ENCODE measurements at regions not wholly inside any gene's neighbourhood (a gene's known extent, or its start where the extent isn't known, plus 50 kb on each side); places are given as distances from the start of the nearest gene placed in this dataset.

DNA sequence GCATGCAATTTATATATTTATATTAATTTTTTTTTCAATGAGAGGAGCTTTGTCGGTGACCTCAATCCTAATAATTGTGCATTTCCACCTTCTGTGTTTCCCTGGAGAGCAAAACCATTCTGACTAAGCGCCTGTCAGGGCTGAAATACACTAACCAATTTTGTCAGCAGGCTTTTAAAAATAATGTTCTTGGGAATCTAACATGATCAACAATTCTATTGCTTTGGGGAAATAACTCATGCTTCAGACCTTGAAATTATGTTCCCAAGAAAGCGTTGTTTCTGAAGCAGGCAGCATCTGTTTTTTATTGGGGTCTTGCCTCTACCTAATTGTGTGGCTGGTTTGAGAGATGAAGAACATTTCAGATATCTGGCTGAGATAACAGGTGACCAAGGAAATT lies 129.1 kb upstream of the ALKAL2 start (continued):
- TF ChIP-seq, protein P1, sequence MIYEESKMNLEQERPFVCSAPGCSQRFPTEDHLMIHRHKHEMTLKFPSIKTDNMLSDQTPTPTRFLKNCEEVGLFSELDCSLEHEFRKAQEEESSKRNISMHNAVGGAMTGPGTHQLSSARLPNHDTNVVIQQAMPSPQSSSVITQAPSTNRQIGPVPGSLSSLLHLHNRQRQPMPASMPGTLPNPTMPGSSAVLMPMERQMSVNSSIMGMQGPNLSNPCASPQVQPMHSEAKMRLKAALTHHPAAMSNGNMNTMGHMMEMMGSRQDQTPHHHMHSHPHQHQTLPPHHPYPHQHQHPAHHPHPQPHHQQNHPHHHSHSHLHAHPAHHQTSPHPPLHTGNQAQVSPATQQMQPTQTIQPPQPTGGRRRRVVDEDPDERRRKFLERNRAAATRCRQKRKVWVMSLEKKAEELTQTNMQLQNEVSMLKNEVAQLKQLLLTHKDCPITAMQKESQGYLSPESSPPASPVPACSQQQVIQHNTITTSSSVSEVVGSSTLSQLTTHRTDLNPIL (CRISPR knock-in tag; IDR thresholded peaks at IDR 0.05; ENCODE audit: low read depth): no peak
- TF ChIP-seq RARB (CRISPR knock-in tag; IDR thresholded peaks at IDR 0.05) (no peak), ZNF565 (CRISPR knock-in tag; conservative IDR thresholded peaks at IDR 0.05; ENCODE audit: low read depth) (no peak), OSR1 (CRISPR knock-in tag; IDR thresholded peaks at IDR 0.05) (no peak), ZFP30 (CRISPR knock-in tag; IDR thresholded peaks at IDR 0.05) (no peak), PPARA (CRISPR knock-in tag; IDR thresholded peaks at IDR 0.05; ENCODE audit: borderline replicate concordance) (no peak), ESRRG (CRISPR knock-in tag; IDR thresholded peaks at IDR 0.05) (no peak), TOX (CRISPR knock-in tag; IDR thresholded peaks at IDR 0.05; ENCODE audit: borderline replicate concordance) (no peak), ARNTL (CRISPR knock-in tag; IDR thresholded peaks at IDR 0.05; ENCODE audit: borderline replicate concordance, low read depth) (no peak), ZNF70 (CRISPR knock-in tag; IDR thresholded peaks at IDR 0.05) (no peak)
- TF ChIP-seq, protein P2, sequence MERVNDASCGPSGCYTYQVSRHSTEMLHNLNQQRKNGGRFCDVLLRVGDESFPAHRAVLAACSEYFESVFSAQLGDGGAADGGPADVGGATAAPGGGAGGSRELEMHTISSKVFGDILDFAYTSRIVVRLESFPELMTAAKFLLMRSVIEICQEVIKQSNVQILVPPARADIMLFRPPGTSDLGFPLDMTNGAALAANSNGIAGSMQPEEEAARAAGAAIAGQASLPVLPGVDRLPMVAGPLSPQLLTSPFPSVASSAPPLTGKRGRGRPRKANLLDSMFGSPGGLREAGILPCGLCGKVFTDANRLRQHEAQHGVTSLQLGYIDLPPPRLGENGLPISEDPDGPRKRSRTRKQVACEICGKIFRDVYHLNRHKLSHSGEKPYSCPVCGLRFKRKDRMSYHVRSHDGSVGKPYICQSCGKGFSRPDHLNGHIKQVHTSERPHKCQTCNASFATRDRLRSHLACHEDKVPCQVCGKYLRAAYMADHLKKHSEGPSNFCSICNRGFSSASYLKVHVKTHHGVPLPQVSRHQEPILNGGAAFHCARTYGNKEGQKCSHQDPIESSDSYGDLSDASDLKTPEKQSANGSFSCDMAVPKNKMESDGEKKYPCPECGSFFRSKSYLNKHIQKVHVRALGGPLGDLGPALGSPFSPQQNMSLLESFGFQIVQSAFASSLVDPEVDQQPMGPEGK (CRISPR knock-in tag; IDR thresholded peaks at IDR 0.05; ENCODE audit: borderline replicate concordance): no peak

DNA sequence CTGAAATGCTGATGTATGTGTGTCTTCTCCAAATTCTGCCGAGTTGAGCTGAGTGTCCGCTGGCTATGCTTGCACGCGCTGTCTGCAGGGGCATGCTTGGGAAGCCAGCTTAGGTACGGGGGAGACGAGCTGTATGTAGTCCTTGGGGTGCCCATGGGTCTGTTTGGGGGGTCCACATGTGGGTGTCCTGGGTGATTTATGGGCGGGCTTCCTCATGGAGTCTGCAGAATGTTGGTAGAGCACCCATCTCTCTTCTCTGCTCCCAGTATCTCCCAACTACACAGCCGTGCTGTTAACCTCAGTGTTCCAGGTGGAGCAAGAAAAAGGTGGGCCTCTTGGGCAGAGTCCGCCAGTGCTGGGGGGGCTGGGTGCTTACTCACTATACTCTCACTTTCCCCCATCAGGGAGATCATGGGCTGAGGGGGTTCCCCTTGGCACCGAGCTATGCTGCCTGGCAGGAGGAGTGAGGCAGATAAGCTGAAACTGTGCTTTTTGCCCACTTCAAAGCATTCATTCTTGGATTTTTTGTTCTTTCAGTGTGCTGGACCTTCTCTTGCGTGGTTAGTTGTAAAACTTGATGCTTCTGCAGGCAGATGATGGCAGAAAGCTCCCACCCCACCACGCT lies 128.2 kb upstream of the ALKAL2 start:
- no peak for TF ChIP-seq ARNTL (CRISPR knock-in tag; IDR thresholded peaks at IDR 0.05; ENCODE audit: borderline replicate concordance, low read depth)
- no peak for ATAC-seq

DNA sequence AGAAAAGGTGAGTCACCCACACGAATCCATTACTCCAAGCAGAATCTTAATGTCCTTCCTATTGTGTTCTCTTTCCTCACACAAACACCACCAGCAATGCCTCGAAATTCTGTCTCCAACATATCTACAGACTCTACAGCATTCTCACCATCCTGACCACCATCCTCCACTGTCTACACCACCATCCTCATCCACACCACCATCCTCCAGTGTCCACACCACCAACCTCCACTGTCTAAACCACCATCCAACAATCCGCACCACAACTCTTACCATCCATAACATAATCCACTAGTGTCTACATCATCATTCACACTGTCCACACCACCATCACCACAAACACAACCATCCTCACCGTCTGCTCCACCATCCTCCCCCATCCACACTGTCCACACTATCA lies 121.6 kb upstream of the ALKAL2 start:
- no peak for TF ChIP-seq OSR1 (CRISPR knock-in tag; IDR thresholded peaks at IDR 0.05)
- ATAC-seq: no peak

DNA sequence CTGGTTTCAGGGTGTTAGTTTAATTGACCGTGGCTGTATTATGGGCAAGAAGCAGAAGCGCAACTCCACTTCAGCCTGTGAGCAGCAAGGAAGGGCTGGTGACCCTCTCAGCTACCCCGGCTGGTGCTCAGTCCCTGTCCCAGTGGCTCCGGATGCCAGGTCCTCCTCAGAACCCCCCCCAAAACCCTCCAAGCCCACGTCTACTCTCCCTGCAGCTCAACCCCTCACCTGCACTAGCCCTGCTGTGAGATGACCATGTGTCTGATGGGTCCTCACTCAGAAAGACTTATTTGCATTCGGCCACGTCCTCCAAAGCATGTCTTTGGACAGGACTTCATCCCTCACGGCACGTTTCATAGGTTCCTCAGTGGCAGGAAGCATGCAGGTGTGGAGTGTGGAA lies 119.7 kb upstream of the ALKAL2 start:
- no peak for ATAC-seq
- no peak for TF ChIP-seq ESRRG (CRISPR knock-in tag; IDR thresholded peaks at IDR 0.05)
- TF ChIP-seq ZFP30 (CRISPR knock-in tag; IDR thresholded peaks at IDR 0.05): no peak
- no peak for TF ChIP-seq ARNTL (CRISPR knock-in tag; IDR thresholded peaks at IDR 0.05; ENCODE audit: borderline replicate concordance, low read depth)
- no peak for TF ChIP-seq OSR1 (CRISPR knock-in tag; IDR thresholded peaks at IDR 0.05)
- no peak for TF ChIP-seq TCF4 (CRISPR knock-in tag; IDR thresholded peaks at IDR 0.05; ENCODE audit: borderline replicate concordance)
- no peak for TF ChIP-seq RARB (CRISPR knock-in tag; IDR thresholded peaks at IDR 0.05)
- TF ChIP-seq PPARA (CRISPR knock-in tag; IDR thresholded peaks at IDR 0.05; ENCODE audit: borderline replicate concordance): no peak
- TF ChIP-seq TOX (CRISPR knock-in tag; IDR thresholded peaks at IDR 0.05; ENCODE audit: borderline replicate concordance): no peak

DNA sequence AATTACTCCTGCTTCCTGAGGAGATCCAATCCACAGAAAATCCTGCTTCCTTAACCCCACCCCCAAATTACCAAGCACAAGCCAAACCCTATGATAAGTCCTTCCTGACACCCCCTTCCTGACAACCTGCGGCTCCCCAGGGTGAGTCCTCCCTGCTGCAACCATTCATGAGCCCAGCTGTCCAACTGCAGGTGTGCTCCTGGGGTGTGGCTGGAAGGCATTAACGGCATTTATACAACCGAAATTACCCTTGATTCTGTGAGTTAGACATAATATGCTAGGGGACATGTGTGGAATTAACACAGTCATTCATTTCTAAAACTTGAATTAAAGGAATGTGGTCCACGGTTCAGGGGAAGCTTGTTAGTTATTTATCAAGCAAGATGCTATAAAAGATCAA lies 119.0 kb upstream of the ALKAL2 start:
- ATAC-seq: no peak

More for the DNA sequence above, 119.0 kb upstream of the ALKAL2 start:
- TF ChIP-seq ZFP30 (CRISPR knock-in tag; IDR thresholded peaks at IDR 0.05): no peak
- TF ChIP-seq, protein P3, sequence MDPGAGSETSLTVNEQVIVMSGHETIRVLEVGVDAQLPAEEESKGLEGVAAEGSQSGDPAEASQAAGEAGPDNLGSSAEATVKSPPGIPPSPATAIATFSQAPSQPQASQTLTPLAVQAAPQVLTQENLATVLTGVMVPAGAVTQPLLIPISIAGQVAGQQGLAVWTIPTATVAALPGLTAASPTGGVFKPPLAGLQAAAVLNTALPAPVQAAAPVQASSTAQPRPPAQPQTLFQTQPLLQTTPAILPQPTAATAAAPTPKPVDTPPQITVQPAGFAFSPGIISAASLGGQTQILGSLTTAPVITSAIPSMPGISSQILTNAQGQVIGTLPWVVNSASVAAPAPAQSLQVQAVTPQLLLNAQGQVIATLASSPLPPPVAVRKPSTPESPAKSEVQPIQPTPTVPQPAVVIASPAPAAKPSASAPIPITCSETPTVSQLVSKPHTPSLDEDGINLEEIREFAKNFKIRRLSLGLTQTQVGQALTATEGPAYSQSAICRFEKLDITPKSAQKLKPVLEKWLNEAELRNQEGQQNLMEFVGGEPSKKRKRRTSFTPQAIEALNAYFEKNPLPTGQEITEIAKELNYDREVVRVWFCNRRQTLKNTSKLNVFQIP (CRISPR knock-in tag; IDR thresholded peaks at IDR 0.05; ENCODE audit: borderline replicate concordance, low read depth): no peak
- TF ChIP-seq, protein P4, sequence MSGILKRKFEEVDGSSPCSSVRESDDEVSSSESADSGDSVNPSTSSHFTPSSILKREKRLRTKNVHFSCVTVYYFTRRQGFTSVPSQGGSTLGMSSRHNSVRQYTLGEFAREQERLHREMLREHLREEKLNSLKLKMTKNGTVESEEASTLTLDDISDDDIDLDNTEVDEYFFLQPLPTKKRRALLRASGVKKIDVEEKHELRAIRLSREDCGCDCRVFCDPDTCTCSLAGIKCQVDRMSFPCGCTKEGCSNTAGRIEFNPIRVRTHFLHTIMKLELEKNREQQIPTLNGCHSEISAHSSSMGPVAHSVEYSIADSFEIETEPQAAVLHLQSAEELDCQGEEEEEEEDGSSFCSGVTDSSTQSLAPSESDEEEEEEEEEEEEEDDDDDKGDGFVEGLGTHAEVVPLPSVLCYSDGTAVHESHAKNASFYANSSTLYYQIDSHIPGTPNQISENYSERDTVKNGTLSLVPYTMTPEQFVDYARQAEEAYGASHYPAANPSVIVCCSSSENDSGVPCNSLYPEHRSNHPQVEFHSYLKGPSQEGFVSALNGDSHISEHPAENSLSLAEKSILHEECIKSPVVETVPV (CRISPR knock-in tag; IDR thresholded peaks at IDR 0.05): no peak
- TF ChIP-seq ZNF565 (CRISPR knock-in tag; conservative IDR thresholded peaks at IDR 0.05; ENCODE audit: low read depth): no peak
- no peak for TF ChIP-seq GLIS3 (CRISPR knock-in tag; IDR thresholded peaks at IDR 0.05)
- no peak for TF ChIP-seq BACH2 (CRISPR knock-in tag; IDR thresholded peaks at IDR 0.05; ENCODE audit: borderline replicate concordance)
- TF ChIP-seq ZFP3 (CRISPR knock-in tag; IDR thresholded peaks at IDR 0.05): no peak
- no peak for TF ChIP-seq TCF4 (CRISPR knock-in tag; IDR thresholded peaks at IDR 0.05; ENCODE audit: borderline replicate concordance)
- no peak for TF ChIP-seq CSDC2 (CRISPR knock-in tag; IDR thresholded peaks at IDR 0.05)
- TF ChIP-seq ESRRG (CRISPR knock-in tag; IDR thresholded peaks at IDR 0.05): no peak
- no peak for TF ChIP-seq ZC3H10 (CRISPR knock-in tag; IDR thresholded peaks at IDR 0.05)
- no peak for TF ChIP-seq PPARA (CRISPR knock-in tag; IDR thresholded peaks at IDR 0.05; ENCODE audit: borderline replicate concordance)
- TF ChIP-seq RARB (CRISPR knock-in tag; IDR thresholded peaks at IDR 0.05): no peak
- no peak for TF ChIP-seq ISL1 (CRISPR knock-in tag; IDR thresholded peaks at IDR 0.05)
- TF ChIP-seq, protein P5, sequence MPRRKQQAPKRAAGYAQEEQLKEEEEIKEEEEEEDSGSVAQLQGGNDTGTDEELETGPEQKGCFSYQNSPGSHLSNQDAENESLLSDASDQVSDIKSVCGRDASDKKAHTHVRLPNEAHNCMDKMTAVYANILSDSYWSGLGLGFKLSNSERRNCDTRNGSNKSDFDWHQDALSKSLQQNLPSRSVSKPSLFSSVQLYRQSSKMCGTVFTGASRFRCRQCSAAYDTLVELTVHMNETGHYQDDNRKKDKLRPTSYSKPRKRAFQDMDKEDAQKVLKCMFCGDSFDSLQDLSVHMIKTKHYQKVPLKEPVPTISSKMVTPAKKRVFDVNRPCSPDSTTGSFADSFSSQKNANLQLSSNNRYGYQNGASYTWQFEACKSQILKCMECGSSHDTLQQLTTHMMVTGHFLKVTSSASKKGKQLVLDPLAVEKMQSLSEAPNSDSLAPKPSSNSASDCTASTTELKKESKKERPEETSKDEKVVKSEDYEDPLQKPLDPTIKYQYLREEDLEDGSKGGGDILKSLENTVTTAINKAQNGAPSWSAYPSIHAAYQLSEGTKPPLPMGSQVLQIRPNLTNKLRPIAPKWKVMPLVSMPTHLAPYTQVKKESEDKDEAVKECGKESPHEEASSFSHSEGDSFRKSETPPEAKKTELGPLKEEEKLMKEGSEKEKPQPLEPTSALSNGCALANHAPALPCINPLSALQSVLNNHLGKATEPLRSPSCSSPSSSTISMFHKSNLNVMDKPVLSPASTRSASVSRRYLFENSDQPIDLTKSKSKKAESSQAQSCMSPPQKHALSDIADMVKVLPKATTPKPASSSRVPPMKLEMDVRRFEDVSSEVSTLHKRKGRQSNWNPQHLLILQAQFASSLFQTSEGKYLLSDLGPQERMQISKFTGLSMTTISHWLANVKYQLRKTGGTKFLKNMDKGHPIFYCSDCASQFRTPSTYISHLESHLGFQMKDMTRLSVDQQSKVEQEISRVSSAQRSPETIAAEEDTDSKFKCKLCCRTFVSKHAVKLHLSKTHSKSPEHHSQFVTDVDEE (CRISPR knock-in tag; IDR thresholded peaks at IDR 0.05): no peak
- no peak for TF ChIP-seq ZNF8 (CRISPR knock-in tag; IDR thresholded peaks at IDR 0.05)
- TF ChIP-seq, protein P2 (CRISPR knock-in tag; IDR thresholded peaks at IDR 0.05; ENCODE audit: borderline replicate concordance): no peak
